Transverse colon (tissue), 4 donors: ENCODE measurements at regions not wholly inside any gene's neighbourhood (a gene's known extent, or its start where the extent isn't known, plus 50 kb on each side); places are given as distances from the start of the nearest gene placed in this dataset.

Experiments
- DNase-seq: peaks from one replicate; pipeline ENCODE4 v3.0.0-alpha.2; 2019
- H3K27ac ChIP-seq, 4 donors: fragments of 200-600 bp; sonication (generic); 2 replicates each; pipeline ENCODE4 v1.5.1; 2016 to 2018; ENCODE audit warnings: inconsistent platforms in 4 of 4
- H3K27me3 ChIP-seq: fragments of 200-600 bp; sonication (generic); 2 replicates; pipeline ENCODE4 v1.5.1; 2017; ENCODE audit warnings: inconsistent platforms
- H3K36me3 ChIP-seq, 4 donors: fragments of 200-600 bp; sonication (generic); 2 replicates each; pipeline ENCODE4 v1.5.1; 2017 to 2019; ENCODE audit warnings: inconsistent platforms in 4 of 4
- H3K4me1 ChIP-seq, 4 donors: fragments of 200-600 bp; sonication (generic); 2 replicates each; pipeline ENCODE4 v1.5.1; 2017 to 2020; ENCODE audit warnings: inconsistent platforms in 4 of 4
- H3K4me3 ChIP-seq, 4 donors: fragments of 200-600 bp; sonication (generic); 1 replicate in 1 of 4; 2 replicates in 3 of 4; pipeline versions ENCODE4 v1.5.1 to v1.6.1; 2017 to 2019; ENCODE audit warnings: inconsistent platforms in 4 of 4
- H3K9me3 ChIP-seq, 2 donors: fragments of 200-600 bp; sonication (generic); 2 replicates each; pipeline ENCODE4 v1.5.1; 2017 to 2019; ENCODE audit warnings: inconsistent platforms in 2 of 2
- EP300 ChIP-seq: sonication (generic); formaldehyde crosslinking; IDR thresholded peaks from one replicate; pipeline ENCODE4 v1.6.1; 2017; ENCODE audit warnings: antibody characterized with exemption, low read depth
- POLR2A ChIP-seq: fragments of 450-650 bp; IDR thresholded peaks from one replicate; pipeline ENCODE4 v1.6.1; 2016; ENCODE audit warnings: antibody characterized with exemption, mild to moderate bottlenecking, moderate library complexity
- POLR2AphosphoS5 ChIP-seq, 3 donors: sonication (generic); formaldehyde crosslinking; IDR thresholded peaks; one replicate each; pipeline ENCODE4 v1.6.1; 2016; ENCODE audit warnings: antibody characterized with exemption in 3 of 3
- WGBS, 2 donors: methylation state at CpG; one replicate each; pipeline ENCODE4 v1.1.5; 2018; ENCODE audit warnings: low coverage in 1 of 2; 5-methylcytosine and 5-hydroxymethylcytosine counted together
- in situ Hi-C, 4 donors: fragments of 200-750 bp; cut with MboI; loops; one replicate each; pipeline versions ENCODE4 v1.15.0 to v1.15.1; 2017; ENCODE audit warnings: low sequenced_read_pairs in 3 of 4, low pct_ligation_motif_present in 1 of 4, low pct_unique_long_range_greater_than_20kb in 1 of 4
- intact Hi-C: fragments of 100-400 bp; cut with DNase I; formaldehyde crosslinking; loops from one replicate; pipeline ENCODE4 v1.15.1; 2023; ENCODE audit warnings: low total_unique reads
- TF ChIP-seq, protein P1 (sequence below), 5 experiments: fragments of 200-600 bp in 3 of 5; fragments of 450-650 bp in 2 of 5; sonication (generic) in 3 of 5; IDR thresholded peaks; 1 replicate in 2 of 5; 2 replicates in 3 of 5; pipeline ENCODE4 v1.5.1; 2016 to 2017; ENCODE audit warnings: antibody characterized with exemption in 5 of 5, inconsistent platforms in 3 of 5, mild to moderate bottlenecking in 2 of 5, moderate library complexity in 1 of 5

DNA sequence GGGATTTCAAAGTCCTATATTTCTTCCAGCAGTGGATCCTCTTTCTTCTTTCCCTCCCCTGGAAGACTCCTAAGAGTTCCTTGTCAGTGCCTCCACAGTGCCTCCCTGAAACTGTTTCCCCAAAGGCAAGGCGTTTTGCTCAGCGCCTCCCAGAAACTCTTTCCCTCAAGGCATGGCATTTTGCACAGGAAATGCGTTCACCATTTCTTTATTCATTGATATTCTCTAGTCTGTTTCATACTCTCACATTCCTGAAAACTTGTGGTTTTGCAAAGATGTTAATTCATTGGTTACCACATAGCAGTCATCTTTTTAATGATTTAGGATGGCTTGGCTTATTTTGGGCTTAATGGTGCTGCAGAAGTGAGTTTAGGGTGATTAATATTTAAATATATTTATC, 177.3 kb upstream of the SLC10A2 start:
- no peaks in the 10 kb centered on the region for H3K27me3 ChIP-seq

DNA sequence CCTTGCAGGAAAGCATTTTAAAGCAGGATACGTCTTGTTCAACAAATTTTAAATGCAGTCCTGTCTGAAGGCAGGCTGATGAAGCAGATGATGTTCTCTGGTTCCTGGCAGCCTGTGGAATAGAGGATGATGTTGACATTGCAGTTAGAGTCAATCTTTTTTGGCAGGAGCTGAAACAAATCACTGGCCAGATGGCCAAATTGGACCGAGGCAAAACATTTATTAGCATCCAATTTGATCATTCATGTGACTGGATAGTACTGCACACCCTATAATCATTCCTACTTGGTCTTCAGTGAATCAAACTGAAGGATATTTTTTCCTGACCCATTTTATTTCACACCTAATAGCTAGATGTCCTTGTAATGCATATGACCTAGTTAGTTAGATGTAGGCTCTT, 172.2 kb upstream of the SLC10A2 start:
- in situ Hi-C loops (no loop called here), intact Hi-C loops (no loop called here)
- no peak for DNase-seq
- Histone ChIP-seq H3K27ac (no peak overlapping the region), H3K27me3 (no peaks in the 10 kb centered on the region), H3K4me3 (no peak overlapping the region), H3K9me3 (no peaks in the 10 kb centered on the region), H3K4me1 (no peaks in the 10 kb centered on the region), H3K36me3 (no peaks in the 10 kb centered on the region)
- 52 to 63% methylated on average over 1 to 2 of the region's 2 CpGs for WGBS, 2 donors
- TF ChIP-seq POLR2AphosphoS5 (IDR thresholded peaks at IDR 0.05) (no peak), EP300 (no peak), POLR2A (no peak)
- TF ChIP-seq, protein P1, sequence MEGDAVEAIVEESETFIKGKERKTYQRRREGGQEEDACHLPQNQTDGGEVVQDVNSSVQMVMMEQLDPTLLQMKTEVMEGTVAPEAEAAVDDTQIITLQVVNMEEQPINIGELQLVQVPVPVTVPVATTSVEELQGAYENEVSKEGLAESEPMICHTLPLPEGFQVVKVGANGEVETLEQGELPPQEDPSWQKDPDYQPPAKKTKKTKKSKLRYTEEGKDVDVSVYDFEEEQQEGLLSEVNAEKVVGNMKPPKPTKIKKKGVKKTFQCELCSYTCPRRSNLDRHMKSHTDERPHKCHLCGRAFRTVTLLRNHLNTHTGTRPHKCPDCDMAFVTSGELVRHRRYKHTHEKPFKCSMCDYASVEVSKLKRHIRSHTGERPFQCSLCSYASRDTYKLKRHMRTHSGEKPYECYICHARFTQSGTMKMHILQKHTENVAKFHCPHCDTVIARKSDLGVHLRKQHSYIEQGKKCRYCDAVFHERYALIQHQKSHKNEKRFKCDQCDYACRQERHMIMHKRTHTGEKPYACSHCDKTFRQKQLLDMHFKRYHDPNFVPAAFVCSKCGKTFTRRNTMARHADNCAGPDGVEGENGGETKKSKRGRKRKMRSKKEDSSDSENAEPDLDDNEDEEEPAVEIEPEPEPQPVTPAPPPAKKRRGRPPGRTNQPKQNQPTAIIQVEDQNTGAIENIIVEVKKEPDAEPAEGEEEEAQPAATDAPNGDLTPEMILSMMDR (IDR thresholded peaks at IDR 0.05), result no peak

More for the DNA sequence above, 177.3 kb upstream of the SLC10A2 start:
- in situ Hi-C loops, result no loop called here
- WGBS, 2 donors, result 94% methylated on average over 3 of the region's 3 CpGs; no CpG with 5 or more reads in 1 of the 2 donors
- intact Hi-C loops, result no loop called here
- H3K9me3 ChIP-seq, result no peaks in the 10 kb centered on the region
- TF ChIP-seq, protein P1 (IDR thresholded peaks at IDR 0.05), result no peak
- TF ChIP-seq POLR2A (no peak), EP300 (no peak), POLR2AphosphoS5 (IDR thresholded peaks at IDR 0.05) (no peak)
- no peak for DNase-seq
- H3K4me3 ChIP-seq, result no peak overlapping the region
- H3K36me3 ChIP-seq, result no peaks in the 10 kb centered on the region
- no peak overlapping the region for H3K27ac ChIP-seq
- H3K4me1 ChIP-seq, result no peaks in the 10 kb centered on the region

DNA sequence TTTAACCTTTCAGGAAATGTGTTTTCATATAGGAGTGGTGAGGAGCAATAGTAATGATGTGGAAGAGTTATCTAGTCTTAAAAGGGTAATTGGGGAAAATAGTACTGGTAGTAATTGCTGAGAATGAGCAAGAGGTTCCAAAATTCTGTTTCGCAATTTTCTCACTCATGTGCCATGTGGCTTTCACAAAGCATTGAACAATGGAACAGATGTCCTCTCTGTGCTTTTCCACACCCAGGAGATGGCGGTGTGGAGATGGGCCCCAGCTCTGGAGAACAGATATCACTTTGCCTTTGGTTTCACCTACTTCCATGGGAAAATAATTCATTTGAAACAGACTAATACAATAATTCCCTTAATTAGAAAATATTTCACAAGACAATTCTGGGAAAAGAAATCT, 170.0 kb upstream of the SLC10A2 start:
- H3K27me3 ChIP-seq, result no peaks in the 10 kb centered on the region
- H3K4me3 ChIP-seq, result no peak overlapping the region
- intact Hi-C loops (no loop called here), in situ Hi-C loops (no loop called here)
- TF ChIP-seq EP300 (no peak), POLR2A (no peak), POLR2AphosphoS5 (IDR thresholded peaks at IDR 0.05) (no peak)
- TF ChIP-seq, protein P1 (IDR thresholded peaks at IDR 0.05), result no peak
- DNase-seq, result no peak
- no peaks in the 10 kb centered on the region for H3K9me3 ChIP-seq
- H3K36me3 ChIP-seq, result no peaks in the 10 kb centered on the region
- H3K4me1 ChIP-seq, result no peaks in the 10 kb centered on the region
- no peak overlapping the region for H3K27ac ChIP-seq
- WGBS, 2 donors, result 85 to 92% methylated on average over 2 of the region's 2 CpGs

DNA sequence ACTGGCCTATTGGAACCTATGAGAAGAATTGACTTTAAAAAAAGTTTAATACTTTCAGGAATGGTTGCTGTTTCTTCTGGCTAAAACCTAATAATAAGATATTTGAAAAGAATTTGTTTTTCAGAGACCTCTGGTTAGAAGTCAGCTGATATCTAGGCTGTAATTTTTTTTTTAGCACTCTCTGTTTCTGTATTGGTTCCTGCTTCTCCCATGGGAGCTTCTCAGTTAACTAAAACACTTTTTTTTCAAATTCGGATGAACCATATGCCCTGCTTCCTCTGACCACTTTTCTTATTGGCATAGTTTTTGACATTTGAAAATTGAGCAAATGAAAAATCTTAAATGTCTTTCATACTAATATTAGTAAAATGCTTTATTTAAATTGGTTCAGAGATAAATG, 163.5 kb upstream of the SLC10A2 start:
- TF ChIP-seq EP300, result no peak
- no peak for TF ChIP-seq POLR2A
- TF ChIP-seq POLR2AphosphoS5 (IDR thresholded peaks at IDR 0.05), result no peak
- TF ChIP-seq, protein P1 (IDR thresholded peaks at IDR 0.05), result no peak
- WGBS, 2 donors, result 71 to 94% methylated on average over 1 of the region's 1 CpG
- in situ Hi-C loops (no loop called here), intact Hi-C loops (no loop called here)
- DNase-seq, result no peak
- Histone ChIP-seq H3K27me3 (no peaks in the 10 kb centered on the region), H3K27ac (no peak overlapping the region), H3K36me3 (no peaks in the 10 kb centered on the region), H3K9me3 (no peaks in the 10 kb centered on the region), H3K4me3 (no peak overlapping the region), H3K4me1 (no peaks in the 10 kb centered on the region)
